ENCODE measurements at regions not wholly inside any gene's neighbourhood (a gene's known extent, or its start where the extent isn't known, plus 50 kb on each side); places are given as distances from the start of the nearest gene placed in this dataset.

GRCh38 chr11:28887681-28888080 lies 779.5 kb downstream of the METTL15 start:
- H3K9me3 ChIP-seq (ENCODE audit: control insufficient read depth, low read length), result no peaks in the 10 kb centered on the region
- no peaks in the 10 kb centered on the region for H3K27me3 ChIP-seq (ENCODE audit: control insufficient read depth, insufficient read depth, low read length)
- no peaks in the 10 kb centered on the region for H3K36me3 ChIP-seq (ENCODE audit: control insufficient read depth, insufficient read depth, low read length)
- no peak overlapping the region for H3K4me2 ChIP-seq (ENCODE audit: low read length)
- H2AFZ ChIP-seq, result no peak overlapping the region
- no peak overlapping the region for H3K4me3 ChIP-seq (ENCODE audit: low read depth, low read length)
- H3K79me2 ChIP-seq, result no peaks in the 10 kb centered on the region
- no peak overlapping the region for H3K27ac ChIP-seq
- TF ChIP-seq CTCF (IDR thresholded peaks at IDR 0.05), result no peak
- H3K4me1 ChIP-seq, result no peaks in the 10 kb centered on the region
- H3K9ac ChIP-seq, result no peak overlapping the region

- no peaks in the 10 kb centered on the region for H3K36me3 ChIP-seq (ENCODE audit: control insufficient read depth, insufficient read depth, low read length)
- H3K4me3 ChIP-seq (ENCODE audit: low read depth, low read length), result no peak overlapping the region
- H2AFZ ChIP-seq, result no peak overlapping the region
- no peak overlapping the region for H3K9ac ChIP-seq
- no peak for TF ChIP-seq CTCF (IDR thresholded peaks at IDR 0.05)
- H3K79me2 ChIP-seq, result no peaks in the 10 kb centered on the region
- no peaks in the 10 kb centered on the region for H3K27me3 ChIP-seq (ENCODE audit: control insufficient read depth, insufficient read depth, low read length)
- H3K9me3 ChIP-seq (ENCODE audit: control insufficient read depth, low read length), result no peaks in the 10 kb centered on the region
- H3K27ac ChIP-seq, result no peak overlapping the region
- H3K4me2 ChIP-seq (ENCODE audit: low read length), result no peak overlapping the region
- H3K4me1 ChIP-seq, result no peaks in the 10 kb centered on the region
Observed at GRCh38 chr11:28879869-28880268, 771.7 kb downstream of the METTL15 start.

- no peaks in the 10 kb centered on the region for H3K4me1 ChIP-seq
- H3K9ac ChIP-seq, result no peak overlapping the region
- H3K36me3 ChIP-seq (ENCODE audit: control insufficient read depth, insufficient read depth, low read length), result no peaks in the 10 kb centered on the region
- H3K79me2 ChIP-seq, result no peaks in the 10 kb centered on the region
- H3K4me3 ChIP-seq (ENCODE audit: low read depth, low read length), result no peak overlapping the region
- no peaks in the 10 kb centered on the region for H3K27me3 ChIP-seq (ENCODE audit: control insufficient read depth, insufficient read depth, low read length)
- no peak overlapping the region for H3K4me2 ChIP-seq (ENCODE audit: low read length)
- TF ChIP-seq CTCF (IDR thresholded peaks at IDR 0.05), result no peak
- no peak overlapping the region for H2AFZ ChIP-seq
- no peak overlapping the region for H3K27ac ChIP-seq
- no peaks in the 10 kb centered on the region for H3K9me3 ChIP-seq (ENCODE audit: control insufficient read depth, low read length)
Observed at GRCh38 chr11:28878025-28878424, 769.8 kb downstream of the METTL15 start.

GRCh38 chr11:28877340-28877739 lies 769.2 kb downstream of the METTL15 start:
- Histone ChIP-seq H3K27me3 (ENCODE audit: control insufficient read depth, insufficient read depth, low read length) (no peaks in the 10 kb centered on the region), H3K79me2 (no peaks in the 10 kb centered on the region), H3K27ac (no peak overlapping the region), H3K9ac (no peak overlapping the region), H3K4me1 (no peaks in the 10 kb centered on the region), H3K4me3 (ENCODE audit: low read depth, low read length) (no peak overlapping the region), H2AFZ (no peak overlapping the region), H3K4me2 (ENCODE audit: low read length) (no peak overlapping the region), H3K9me3 (ENCODE audit: control insufficient read depth, low read length) (no peaks in the 10 kb centered on the region), H3K36me3 (ENCODE audit: control insufficient read depth, insufficient read depth, low read length) (no peaks in the 10 kb centered on the region)
- no peak for TF ChIP-seq CTCF (IDR thresholded peaks at IDR 0.05)

GRCh38 chr11:28874706-28875105 lies 766.5 kb downstream of the METTL15 start:
- H2AFZ ChIP-seq, result no peak overlapping the region
- no peaks in the 10 kb centered on the region for H3K36me3 ChIP-seq (ENCODE audit: control insufficient read depth, insufficient read depth, low read length)
- no peaks in the 10 kb centered on the region for H3K4me1 ChIP-seq
- no peak overlapping the region for H3K9ac ChIP-seq
- H3K4me2 ChIP-seq (ENCODE audit: low read length), result no peak overlapping the region
- H3K4me3 ChIP-seq (ENCODE audit: low read depth, low read length), result no peak overlapping the region
- H3K27ac ChIP-seq, result no peak overlapping the region
- no peaks in the 10 kb centered on the region for H3K79me2 ChIP-seq
- no peaks in the 10 kb centered on the region for H3K9me3 ChIP-seq (ENCODE audit: control insufficient read depth, low read length)
- H3K27me3 ChIP-seq (ENCODE audit: control insufficient read depth, insufficient read depth, low read length), result no peaks in the 10 kb centered on the region
- no peak for TF ChIP-seq CTCF (IDR thresholded peaks at IDR 0.05)

Measured in parathyroid adenoma (tissue), 2 donors.